ENCODE measurements at regions not wholly inside any gene's neighbourhood (a gene's known extent, or its start where the extent isn't known, plus 50 kb on each side); places are given as distances from the start of the nearest gene placed in this dataset.

GRCh38 chr17:68707031-68707430, 105.9 kb upstream of the FAM20A start:
- TF ChIP-seq POLR2A (IDR thresholded peaks at IDR 0.05) (no peak), CTCF (IDR thresholded peaks at IDR 0.05) (no peak)
- Histone ChIP-seq H3K4me3 (no peak overlapping the region), H3K36me3 (replicated peaks in 1 of 2) (no peaks in the 10 kb centered on the region), H3K27ac (no peak overlapping the region), H3K9me3 (replicated peaks in 1 of 3) (no peaks in the 10 kb centered on the region), H3K27me3 (no peaks in the 10 kb centered on the region), H3K4me1 (replicated peaks in 1 of 2) (no peaks in the 10 kb centered on the region)
- DNase-seq, result no peak
- WGBS, 4 donors, result 82 to 91% (median 85%) methylated on average over 3 to 4 of the region's 4 CpGs
- intact Hi-C loops (cut with DNase I), result no loop called here

- Histone ChIP-seq H3K36me3 (replicated peaks in 1 of 2) (no peaks in the 10 kb centered on the region), H3K4me1 (replicated peaks in 1 of 2) (no peaks in the 10 kb centered on the region), H3K9me3 (replicated peaks in 1 of 3) (no peaks in the 10 kb centered on the region), H3K27me3 (no peaks in the 10 kb centered on the region), H3K27ac (peak overlapping the region in 1 of 5 donors; percentile 37), H3K4me3 (no peak overlapping the region)
- DNase-seq, result no peak
- 56 to 64% (median 62%) methylated on average over 5 of the region's 5 CpGs for WGBS, 4 donors
- intact Hi-C loops (cut with DNase I), result no loop called here
- TF ChIP-seq POLR2A (IDR thresholded peaks at IDR 0.05) (no peak), CTCF (IDR thresholded peaks at IDR 0.05) (no peak)
These were observed 105.3 kb upstream of the FAM20A start for GRCh38 chr17:68706356-68706920.

- intact Hi-C loops (cut with DNase I), result no loop called here
- TF ChIP-seq CTCF (IDR thresholded peaks at IDR 0.05) (no peak), POLR2A (IDR thresholded peaks at IDR 0.05) (no peak)
- no peak for DNase-seq
- Histone ChIP-seq H3K36me3 (replicated peaks in 1 of 2) (no peaks in the 10 kb centered on the region), H3K4me1 (replicated peaks in 1 of 2) (no peaks in the 10 kb centered on the region), H3K4me3 (no peak overlapping the region), H3K27me3 (no peaks in the 10 kb centered on the region), H3K9me3 (replicated peaks in 1 of 3) (no peaks in the 10 kb centered on the region), H3K27ac (no peak overlapping the region)
- WGBS, 4 donors, result 70 to 87% (median 83%) methylated on average over 3 of the region's 3 CpGs
These were observed 104.5 kb upstream of the FAM20A start for GRCh38 chr17:68705714-68706076.

- WGBS, 4 donors, result 75 to 79% (median 77%) methylated on average over 11 of the region's 11 CpGs
- Histone ChIP-seq H3K36me3 (replicated peaks in 1 of 2) (no peaks in the 10 kb centered on the region), H3K27ac (no peak overlapping the region), H3K9me3 (replicated peaks in 1 of 3) (no peaks in the 10 kb centered on the region), H3K4me1 (replicated peaks in 1 of 2) (no peaks in the 10 kb centered on the region), H3K4me3 (no peak overlapping the region), H3K27me3 (no peaks in the 10 kb centered on the region)
- TF ChIP-seq POLR2A (IDR thresholded peaks at IDR 0.05) (no peak), CTCF (IDR thresholded peaks at IDR 0.05) (no peak)
- no peak for DNase-seq
- intact Hi-C loops (cut with DNase I), result no loop called here
These were observed 103.9 kb upstream of the FAM20A start for GRCh38 chr17:68704871-68705713.

Data from adrenal gland (tissue), 9 donors.